ENCODE measurements at regions not wholly inside any gene's neighbourhood (a gene's known extent, or its start where the extent isn't known, plus 50 kb on each side); places are given as distances from the start of the nearest gene placed in this dataset.

- TF ChIP-seq EZH2 (IDR thresholded peaks at IDR 0.05; ENCODE audit: low read length) (no peak), CTCF (optimal IDR thresholded peaks at IDR 0.05 in 1 of 3, IDR thresholded peaks at IDR 0.05 in 1 of 3, conservative IDR thresholded peaks at IDR 0.05 in 1 of 3; ENCODE audit: extremely low read depth in 1 of 3, insufficient read depth in 2 of 3, low read length in 3 of 3) (no peak)
Observed at GRCh38 chr6:164832410-164832809, 477.0 kb downstream of the C6orf118 start.

All from keratinocyte (primary cell).